SK-N-MC (cell line): ENCODE measurements at regions not wholly inside any gene's neighbourhood (a gene's known extent, or its start where the extent isn't known, plus 50 kb on each side); places are given as distances from the start of the nearest gene placed in this dataset.

Experiments used
- EZH2 ChIP-seq: fragments of 200-600 bp; sonication (generic); IDR thresholded peaks from one replicate; pipeline ENCODE4 v1.6.1; 2017; ENCODE audit warnings: antibody characterized with exemption
- FOXP2 ChIP-seq: optimal IDR thresholded peaks from 2 replicates; pipeline ENCODE3; 2011; ENCODE audit warnings: mild to moderate bottlenecking, moderate library complexity; ENCODE audit not compliant: insufficient read depth; ENCODE audit errors: extremely low read length, control extremely low read depth
- POLR2AphosphoS5 ChIP-seq: IDR thresholded peaks from 2 replicates; pipeline ENCODE4 v1.6.1; 2012; ENCODE audit warnings: mild to moderate bottlenecking, low read depth, low read length, borderline replicate concordance

DNA sequence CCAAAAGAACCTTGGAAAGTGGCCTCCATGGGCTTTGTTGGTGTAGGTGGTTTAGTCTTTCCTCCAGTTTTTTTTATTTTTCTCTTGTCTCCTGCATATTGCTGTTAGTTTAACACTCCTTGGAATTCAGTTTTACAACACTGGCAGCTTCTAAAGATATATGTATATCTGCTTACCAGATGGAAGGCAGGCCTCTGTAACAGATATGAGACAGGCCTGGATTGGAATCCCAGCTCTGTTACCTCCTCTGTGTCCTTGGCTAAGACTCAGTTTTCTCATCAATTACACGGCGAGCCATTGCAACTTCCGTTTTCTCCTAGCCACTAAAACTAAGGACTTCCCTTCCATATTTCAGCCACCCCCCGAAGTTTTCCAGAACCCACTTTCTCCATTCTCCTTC, 133.4 kb upstream of the SMAD1 start:
- no peak for TF ChIP-seq EZH2
- TF ChIP-seq POLR2AphosphoS5, result no peak
- TF ChIP-seq FOXP2, result no peak
